Activated CD4-positive, alpha-beta T cell treated with anti-CD3 and anti-CD28 coated beads for 24 hours (primary cell): ENCODE measurements at regions not wholly inside any gene's neighbourhood (a gene's known extent, or its start where the extent isn't known, plus 50 kb on each side); places are given as distances from the start of the nearest gene placed in this dataset.

Source experiments
- DNase-seq, 2 donors: peaks; one replicate each; pipeline ENCODE4 v3.0.0-alpha.2; 2020; ENCODE audit warnings: low read depth in 2 of 2

DNA sequence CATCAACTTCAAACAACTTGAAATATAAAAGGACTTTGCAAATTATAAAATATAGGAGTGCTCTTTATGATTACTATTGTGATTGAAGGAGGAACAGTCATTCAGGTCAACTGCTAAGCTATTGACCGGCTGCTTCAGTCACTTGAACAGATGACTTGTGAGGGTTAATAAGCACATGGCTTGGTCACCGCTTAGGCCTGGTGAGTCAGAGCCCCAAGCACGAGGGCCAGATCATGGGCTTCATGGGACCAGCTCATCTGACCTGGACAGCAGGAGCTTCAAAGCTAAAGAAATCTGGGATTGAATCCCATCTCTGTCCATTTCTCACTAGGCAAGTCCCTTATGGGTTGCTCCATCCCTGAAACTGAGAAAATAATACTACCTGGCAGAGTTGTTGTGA, 60.4 kb upstream of the ADO start:
- no peak for DNase-seq

DNA sequence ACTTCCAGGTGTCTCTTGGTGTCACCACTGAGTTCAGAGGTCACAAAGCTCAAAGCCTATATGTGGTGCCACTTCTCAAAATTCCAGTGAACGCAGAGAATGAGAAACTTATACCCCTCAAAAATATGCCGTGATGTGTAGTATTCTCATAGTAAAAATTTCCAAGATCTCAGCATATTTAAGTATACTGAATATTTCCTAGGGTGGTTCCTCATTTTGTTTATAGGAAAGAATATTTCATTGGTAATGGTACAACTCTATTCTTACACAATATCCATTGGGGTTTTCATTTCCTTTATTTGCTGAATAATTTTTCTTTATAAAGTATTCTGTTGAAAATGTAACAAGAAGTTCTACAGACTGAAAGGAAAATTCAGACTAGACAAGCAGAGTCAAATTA, 58.9 kb upstream of the ADO start:
- no peak for DNase-seq

DNA sequence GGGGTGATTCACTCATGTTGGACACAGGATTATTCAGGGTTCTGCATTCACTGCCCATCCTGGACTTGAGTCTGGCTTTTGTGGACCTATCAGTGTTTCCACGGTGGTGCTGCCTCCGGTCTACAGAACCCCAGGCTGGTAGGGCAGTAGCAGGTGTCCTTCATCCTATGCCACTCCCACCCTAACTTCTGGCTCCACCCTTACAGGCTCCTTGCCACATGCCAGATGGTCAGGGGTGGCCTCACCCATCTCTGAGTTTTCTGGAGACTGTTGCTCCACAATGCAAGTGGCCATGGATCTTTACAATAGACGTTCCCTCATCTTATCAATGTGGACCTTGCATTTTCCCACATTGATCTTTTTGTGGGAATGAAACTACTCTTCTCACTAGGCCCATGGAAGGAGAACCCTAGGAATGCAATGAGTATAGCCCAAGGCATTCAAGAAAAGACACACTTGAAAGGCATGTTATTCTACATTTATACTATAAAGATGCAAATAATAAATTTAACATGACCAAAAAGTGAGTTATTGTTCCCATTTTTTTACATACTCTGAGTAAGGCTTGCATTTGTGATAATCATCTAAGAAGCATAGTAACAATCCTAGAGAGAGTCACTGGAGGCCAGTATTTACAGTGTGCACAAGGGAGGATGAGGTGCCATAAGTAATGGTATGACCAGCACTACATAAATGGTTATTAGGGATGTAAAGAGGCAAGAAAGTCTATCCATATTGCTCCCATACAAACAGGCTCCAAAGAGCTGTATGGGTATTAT, 57.4 kb upstream of the ADO start:
- no peak for DNase-seq

DNA sequence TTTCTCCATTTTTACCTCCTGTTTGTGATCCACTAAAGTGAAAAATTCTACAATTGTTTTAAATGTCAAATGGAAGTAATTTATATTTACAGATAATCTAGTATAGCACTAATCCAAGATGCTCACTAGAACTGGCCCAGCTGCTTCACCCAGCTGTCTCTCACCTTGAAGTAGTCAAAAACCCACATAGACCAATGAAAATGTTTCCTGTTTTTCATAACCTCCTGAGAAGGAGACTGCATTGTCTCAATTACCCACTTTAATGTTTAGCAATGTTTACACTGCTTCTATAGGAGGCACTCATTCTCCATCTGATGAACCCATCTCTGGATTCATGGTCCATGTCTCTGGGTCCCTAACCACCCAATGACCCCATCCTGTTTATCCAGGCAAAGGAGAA, 56.1 kb upstream of the ADO start:
- DNase-seq, result no peak

DNA sequence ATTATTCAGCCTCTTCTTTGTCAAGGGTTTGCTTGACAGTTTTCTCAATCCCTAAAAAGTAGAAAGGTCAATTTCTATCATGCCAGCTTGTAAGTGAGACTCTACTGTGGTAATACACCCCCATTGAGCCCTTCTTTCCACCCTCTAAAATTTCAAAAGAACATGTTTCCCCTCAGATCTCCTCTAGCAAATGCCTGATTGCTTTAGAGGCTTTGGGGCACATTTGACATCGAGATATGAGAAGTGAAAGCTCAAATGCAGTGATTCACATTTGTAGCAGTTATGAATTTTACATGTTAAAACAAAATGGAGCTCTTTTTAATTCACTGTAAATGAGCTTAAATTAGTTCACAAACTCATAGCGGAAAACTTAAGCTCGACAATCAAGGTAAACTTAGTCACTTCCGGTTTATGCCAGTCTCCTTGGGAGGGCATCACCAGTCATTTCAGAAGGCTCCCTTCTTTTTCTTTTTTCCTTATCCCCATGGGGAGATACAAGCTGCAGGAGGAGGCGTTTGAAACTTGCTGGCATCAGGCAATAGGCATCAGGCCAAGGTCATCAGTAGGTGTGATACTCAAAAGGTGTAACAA, 55.3 kb upstream of the ADO start:
- no peak for DNase-seq
